ENCODE measurements at regions not wholly inside any gene's neighbourhood (a gene's known extent, or its start where the extent isn't known, plus 50 kb on each side); places are given as distances from the start of the nearest gene placed in this dataset.

GRCh38 chr10:60728056-60728455 lies 50.2 kb upstream of the CDK1 start:
- no peak for TF ChIP-seq CTCF (IDR thresholded peaks at IDR 0.05)

GRCh38 chr10:60726257-60726656 lies 52.0 kb upstream of the CDK1 start:
- no peak for TF ChIP-seq CTCF (IDR thresholded peaks at IDR 0.05)

- no peak for TF ChIP-seq CTCF (IDR thresholded peaks at IDR 0.05)
Observed at GRCh38 chr10:60722623-60723022, 55.7 kb upstream of the CDK1 start.

DNA sequence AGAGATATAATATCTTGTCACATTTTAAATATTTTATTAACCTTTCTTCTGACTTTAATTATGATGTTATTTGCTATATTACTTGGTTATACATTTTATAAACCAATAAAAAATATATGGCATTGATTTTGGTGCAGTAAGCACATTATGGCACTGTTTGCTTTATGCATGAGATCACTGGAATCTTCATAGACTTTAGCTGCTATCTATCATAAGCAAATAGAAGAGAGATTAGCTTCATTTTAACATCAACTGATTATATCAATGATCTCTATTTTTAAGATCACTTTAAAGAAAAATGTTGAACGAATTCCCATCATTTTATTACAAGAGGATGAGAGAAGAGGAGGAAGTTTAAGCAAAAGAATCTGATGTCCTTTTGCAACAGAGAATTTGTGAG lies 58.6 kb upstream of the CDK1 start:
- no peak for TF ChIP-seq CTCF (IDR thresholded peaks at IDR 0.05)

- TF ChIP-seq CTCF (IDR thresholded peaks at IDR 0.05) = no peak
Observed at GRCh38 chr10:60718886-60719285, 59.4 kb upstream of the CDK1 start.

- TF ChIP-seq CTCF (IDR thresholded peaks at IDR 0.05) = no peak
Observed at GRCh38 chr10:60717852-60718251, 60.4 kb upstream of the CDK1 start.

- no peak for TF ChIP-seq CTCF (IDR thresholded peaks at IDR 0.05)
Observed at GRCh38 chr10:60714233-60714632, 64.0 kb upstream of the CDK1 start.

DNA sequence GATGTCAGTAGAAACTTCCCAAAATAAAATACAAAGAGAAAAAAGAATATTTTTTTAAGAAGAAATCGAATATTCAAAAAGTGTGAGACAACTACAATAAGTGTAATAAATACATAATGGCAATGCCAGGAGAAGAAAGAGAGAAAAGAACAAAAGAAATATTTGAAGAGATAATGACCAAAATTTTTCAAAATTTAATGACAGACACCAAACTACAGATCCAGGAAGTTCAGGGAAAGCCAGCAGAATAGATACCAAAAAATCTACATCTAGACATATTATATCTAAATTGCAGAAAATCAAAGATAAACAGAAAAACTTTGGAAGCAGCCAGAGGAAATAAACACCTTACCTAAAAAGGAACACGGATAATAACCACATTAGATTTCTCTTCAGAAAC lies 66.8 kb upstream of the CDK1 start:
- TF ChIP-seq CTCF (IDR thresholded peaks at IDR 0.05) = no peak

Data from LNCAP (cell line).